Peyer's patch (tissue), 4 donors: ENCODE measurements at regions not wholly inside any gene's neighbourhood (a gene's known extent, or its start where the extent isn't known, plus 50 kb on each side); places are given as distances from the start of the nearest gene placed in this dataset.
"Not testable (repeated sequence)": the region's sequence is repeated elsewhere in the genome, so short reads cannot be mapped to it uniquely, and the experiment has no call there.

Experiments used
- DNase-seq, 3 donors: peaks; one replicate each; pipeline ENCODE4 v3.0.0-alpha.2; 2017 to 2019
- H3K27ac ChIP-seq, 4 donors: fragments of 200-600 bp; sonication (generic); one replicate each; pipeline ENCODE4 v1.5.1; 2016 to 2019
- H3K27me3 ChIP-seq, 2 donors: fragments of 200-600 bp; sonication (generic); one replicate each; pipeline ENCODE4 v1.5.1; 2019
- H3K36me3 ChIP-seq, 3 donors: fragments of 200-600 bp; sonication (generic); one replicate each; pipeline ENCODE4 v1.5.1; 2016 to 2019
- H3K4me1 ChIP-seq, 4 donors: fragments of 200-600 bp; sonication (generic); one replicate each; pipeline ENCODE4 v1.5.1; 2016 to 2019
- H3K4me3 ChIP-seq, 4 donors: fragments of 200-600 bp; sonication (generic); 1 replicate in 3 of 4; 2 replicates in 1 of 4; pipeline ENCODE4 v1.5.1; 2016 to 2019; ENCODE audit warnings: mild to moderate bottlenecking in 1 of 4
- H3K9me3 ChIP-seq, 4 donors: fragments of 200-600 bp; sonication (generic); one replicate each; pipeline ENCODE4 v1.5.1; 2016 to 2019; ENCODE audit warnings: mild to moderate bottlenecking in 1 of 4
- POLR2A ChIP-seq, 2 donors: fragments of 450-650 bp; IDR thresholded peaks; one replicate each; pipeline ENCODE4 v1.5.1; 2017; ENCODE audit warnings: antibody characterized with exemption in 2 of 2, mild to moderate bottlenecking in 2 of 2, moderate library complexity in 2 of 2
- TF ChIP-seq, protein P1 (sequence below), 6 experiments: fragments of 450-650 bp in 4 of 6; fragments of 200-600 bp in 2 of 6; sonication (generic) in 1 of 6; IDR thresholded peaks; one replicate each; pipeline ENCODE4 v1.5.1; 2017 to 2019; ENCODE audit warnings: antibody characterized with exemption in 6 of 6, mild to moderate bottlenecking in 3 of 6, moderate library complexity in 1 of 6

- Histone ChIP-seq H3K36me3 (no peaks in the 10 kb centered on the region), H3K9me3 (no peaks in the 10 kb centered on the region), H3K27ac (no peak overlapping the region), H3K27me3 (no peaks in the 10 kb centered on the region), H3K4me3 (no peak overlapping the region), H3K4me1 (no peaks in the 10 kb centered on the region)
- no peak for DNase-seq
- TF ChIP-seq, protein P1, sequence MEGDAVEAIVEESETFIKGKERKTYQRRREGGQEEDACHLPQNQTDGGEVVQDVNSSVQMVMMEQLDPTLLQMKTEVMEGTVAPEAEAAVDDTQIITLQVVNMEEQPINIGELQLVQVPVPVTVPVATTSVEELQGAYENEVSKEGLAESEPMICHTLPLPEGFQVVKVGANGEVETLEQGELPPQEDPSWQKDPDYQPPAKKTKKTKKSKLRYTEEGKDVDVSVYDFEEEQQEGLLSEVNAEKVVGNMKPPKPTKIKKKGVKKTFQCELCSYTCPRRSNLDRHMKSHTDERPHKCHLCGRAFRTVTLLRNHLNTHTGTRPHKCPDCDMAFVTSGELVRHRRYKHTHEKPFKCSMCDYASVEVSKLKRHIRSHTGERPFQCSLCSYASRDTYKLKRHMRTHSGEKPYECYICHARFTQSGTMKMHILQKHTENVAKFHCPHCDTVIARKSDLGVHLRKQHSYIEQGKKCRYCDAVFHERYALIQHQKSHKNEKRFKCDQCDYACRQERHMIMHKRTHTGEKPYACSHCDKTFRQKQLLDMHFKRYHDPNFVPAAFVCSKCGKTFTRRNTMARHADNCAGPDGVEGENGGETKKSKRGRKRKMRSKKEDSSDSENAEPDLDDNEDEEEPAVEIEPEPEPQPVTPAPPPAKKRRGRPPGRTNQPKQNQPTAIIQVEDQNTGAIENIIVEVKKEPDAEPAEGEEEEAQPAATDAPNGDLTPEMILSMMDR (IDR thresholded peaks at IDR 0.05): no peak
- TF ChIP-seq POLR2A (IDR thresholded peaks at IDR 0.05): no peak
These were observed 723.7 kb downstream of the COL12A1 start for GRCh38 chr6:74482180-74482579.

- no peak for DNase-seq
- Histone ChIP-seq H3K27me3 (no peaks in the 10 kb centered on the region), H3K27ac (no peak overlapping the region), H3K4me3 (no peak overlapping the region), H3K4me1 (no peaks in the 10 kb centered on the region), H3K9me3 (no peaks in the 10 kb centered on the region), H3K36me3 (no peaks in the 10 kb centered on the region)
- TF ChIP-seq, protein P1 (IDR thresholded peaks at IDR 0.05): no peak
- TF ChIP-seq POLR2A (IDR thresholded peaks at IDR 0.05): no peak
These were observed 725.3 kb downstream of the COL12A1 start for GRCh38 chr6:74480561-74480960.

DNA sequence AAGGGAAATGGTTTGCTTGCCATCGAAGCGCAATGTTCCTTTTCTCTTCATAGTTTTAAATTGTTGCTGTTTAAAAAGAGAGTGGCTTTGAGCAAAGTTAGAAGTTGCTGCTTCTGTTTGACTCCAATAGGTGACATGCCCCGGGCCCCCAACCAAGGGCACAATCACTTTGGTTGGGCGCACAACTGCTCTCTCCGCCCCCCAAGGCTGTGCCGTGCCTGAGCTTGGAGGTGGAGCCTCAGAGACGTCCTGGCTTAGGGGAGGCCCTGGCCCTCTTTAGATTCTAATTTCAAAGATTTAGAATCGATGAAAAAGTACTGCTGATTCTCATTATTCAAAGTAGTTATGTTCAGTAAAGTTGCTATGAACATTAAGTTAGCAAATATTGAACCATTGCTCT lies 725.9 kb downstream of the COL12A1 start:
- Histone ChIP-seq H3K9me3 (no peaks in the 10 kb centered on the region), H3K4me3 (no peak overlapping the region), H3K4me1 (no peaks in the 10 kb centered on the region), H3K27ac (no peak overlapping the region), H3K27me3 (no peaks in the 10 kb centered on the region), H3K36me3 (no peaks in the 10 kb centered on the region)
- no peak for DNase-seq
- TF ChIP-seq POLR2A (IDR thresholded peaks at IDR 0.05): no peak
- TF ChIP-seq, protein P1 (IDR thresholded peaks at IDR 0.05): no peak

DNA sequence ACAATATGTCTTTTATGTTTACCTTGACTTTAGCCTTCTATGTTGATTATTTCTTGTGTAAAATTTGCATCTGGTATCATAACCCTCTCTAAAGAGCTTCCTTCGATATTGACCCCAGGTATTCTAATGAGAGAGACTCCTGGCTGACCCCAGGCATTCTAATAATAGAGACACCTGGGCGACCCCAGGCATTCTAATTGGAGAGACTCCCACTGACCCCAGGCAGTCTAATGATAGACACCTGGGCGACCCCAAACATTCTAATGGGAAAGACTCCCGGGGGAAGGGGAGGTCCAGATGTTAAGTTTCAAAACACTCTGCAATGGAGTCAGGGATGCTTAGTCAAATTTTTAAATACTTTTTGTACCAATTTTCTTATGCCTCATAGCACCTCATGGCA lies 726.4 kb downstream of the COL12A1 start:
- TF ChIP-seq, protein P1 (IDR thresholded peaks at IDR 0.05): no peak
- TF ChIP-seq POLR2A (IDR thresholded peaks at IDR 0.05): no peak
- Histone ChIP-seq H3K27me3 (no peaks in the 10 kb centered on the region), H3K9me3 (no peaks in the 10 kb centered on the region)

GRCh38 chr6:74474046-74474445 lies 731.8 kb downstream of the COL12A1 start:
- not testable (repeated sequence) for H3K4me3 ChIP-seq, H3K9me3 ChIP-seq, H3K36me3 ChIP-seq, H3K27me3 ChIP-seq, H3K4me1 ChIP-seq, DNase-seq, H3K27ac ChIP-seq

More for the DNA sequence above, 726.4 kb downstream of the COL12A1 start:
- Histone ChIP-seq H3K36me3 (no peaks in the 10 kb centered on the region), H3K4me1 (no peaks in the 10 kb centered on the region), H3K4me3 (no peak overlapping the region), H3K27ac (no peak overlapping the region)
- no peak for DNase-seq

- H3K36me3 ChIP-seq, DNase-seq: not testable (repeated sequence)
These were observed 737.3 kb downstream of the COL12A1 start for GRCh38 chr6:74468552-74468951.

GRCh38 chr6:74467533-74468215 lies 738.2 kb downstream of the COL12A1 start:
- H3K9me3 ChIP-seq: no peaks in the 10 kb centered on the region
- no peak overlapping the region for H3K27ac ChIP-seq
- no peak overlapping the region for H3K4me3 ChIP-seq
- no peaks in the 10 kb centered on the region for H3K4me1 ChIP-seq
- TF ChIP-seq, protein P1 (IDR thresholded peaks at IDR 0.05): no peak
- H3K27me3 ChIP-seq: no peaks in the 10 kb centered on the region
- no peak for DNase-seq
- H3K36me3 ChIP-seq: no peaks in the 10 kb centered on the region

More at GRCh38 chr6:74468552-74468951, 737.3 kb downstream of the COL12A1 start:
- H3K27me3 ChIP-seq, H3K4me3 ChIP-seq, H3K27ac ChIP-seq, H3K9me3 ChIP-seq, H3K4me1 ChIP-seq: not testable (repeated sequence)
